ENCODE measurements at regions not wholly inside any gene's neighbourhood (a gene's known extent, or its start where the extent isn't known, plus 50 kb on each side); places are given as distances from the start of the nearest gene placed in this dataset.

DNA sequence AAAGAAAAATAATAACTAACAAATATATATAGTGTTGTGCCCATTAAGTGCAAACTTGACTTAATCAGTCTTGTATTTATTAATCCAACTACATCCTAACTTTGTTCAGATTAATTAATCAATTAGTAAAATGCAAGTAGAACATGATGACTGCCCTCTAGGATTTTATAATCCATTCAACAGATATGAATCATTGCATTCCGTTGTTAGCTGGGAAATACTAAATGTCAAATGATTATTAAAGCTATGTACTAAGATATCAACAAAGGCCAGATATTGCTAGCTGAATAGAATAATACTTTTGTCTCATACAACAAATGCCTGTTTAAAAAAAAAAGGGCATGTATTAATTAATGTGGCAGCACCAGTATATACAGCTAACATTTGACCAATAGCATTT lies 1366.3 kb downstream of the STIM2 start:
- no peak for DNase-seq (ENCODE audit: low read depth, low spot score)
- H3K36me3 ChIP-seq (ENCODE audit: insufficient read depth, insufficient read length, low read length): no peaks in the 10 kb centered on the region

DNA sequence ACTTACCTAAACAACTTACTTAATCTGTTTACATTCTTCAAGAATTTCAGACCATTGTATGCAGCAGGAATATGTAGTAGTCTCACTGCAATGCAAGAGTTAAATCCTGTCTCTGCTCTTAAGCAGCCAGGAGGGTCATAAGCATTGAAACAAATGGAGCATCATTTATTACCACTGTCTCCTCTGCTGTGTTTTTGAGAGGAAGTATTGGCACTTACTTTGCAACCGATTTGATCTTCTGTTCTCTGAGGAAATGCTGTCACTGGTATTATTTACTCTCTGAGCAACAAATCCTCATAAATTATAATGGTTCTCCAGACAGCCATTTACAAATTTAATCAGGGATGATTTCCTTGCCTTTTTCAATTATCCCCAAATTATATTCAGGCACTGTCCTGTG lies 1367.1 kb downstream of the STIM2 start:
- no peak for DNase-seq (ENCODE audit: low read depth, low spot score)
- H3K4me3 ChIP-seq (ENCODE audit: insufficient read length, low read depth): no peak overlapping the region
- H3K4me1 ChIP-seq (ENCODE audit: insufficient read depth, insufficient read length): no peaks in the 10 kb centered on the region
- no peak for TF ChIP-seq SUZ12 (IDR thresholded peaks at IDR 0.05; ENCODE audit: extremely low read depth, insufficient read depth, insufficient read length)
- TF ChIP-seq ZNF274 (IDR thresholded peaks at IDR 0.05; ENCODE audit: low read depth, low read length): no peak
- TF ChIP-seq YY1 (IDR thresholded peaks at IDR 0.05; ENCODE audit: insufficient read depth, insufficient read length): no peak
- H3K27me3 ChIP-seq (ENCODE audit: insufficient read depth, insufficient read length): no peaks in the 10 kb centered on the region
- H3K9ac ChIP-seq (ENCODE audit: insufficient read length, low read depth): no peak overlapping the region
- no peaks in the 10 kb centered on the region for H3K9me3 ChIP-seq (ENCODE audit: insufficient read depth, low read length)
- no peaks in the 10 kb centered on the region for H3K36me3 ChIP-seq (ENCODE audit: insufficient read depth, insufficient read length, low read length)

More for the DNA sequence above, 1366.3 kb downstream of the STIM2 start:
- Histone ChIP-seq H3K9ac (ENCODE audit: insufficient read length, low read depth) (no peak overlapping the region), H3K9me3 (ENCODE audit: insufficient read depth, low read length) (no peaks in the 10 kb centered on the region), H3K4me1 (ENCODE audit: insufficient read depth, insufficient read length) (no peaks in the 10 kb centered on the region), H3K27me3 (ENCODE audit: insufficient read depth, insufficient read length) (no peaks in the 10 kb centered on the region), H3K4me3 (ENCODE audit: insufficient read length, low read depth) (no peak overlapping the region)
- no peak for TF ChIP-seq YY1 (IDR thresholded peaks at IDR 0.05; ENCODE audit: insufficient read depth, insufficient read length)
- no peak for TF ChIP-seq SUZ12 (IDR thresholded peaks at IDR 0.05; ENCODE audit: extremely low read depth, insufficient read depth, insufficient read length)
- no peak for TF ChIP-seq ZNF274 (IDR thresholded peaks at IDR 0.05; ENCODE audit: low read depth, low read length)

- Histone ChIP-seq H3K4me3 (ENCODE audit: insufficient read length, low read depth) (no peak overlapping the region), H3K9ac (ENCODE audit: insufficient read length, low read depth) (no peak overlapping the region), H3K36me3 (ENCODE audit: insufficient read depth, insufficient read length, low read length) (no peaks in the 10 kb centered on the region), H3K27me3 (ENCODE audit: insufficient read depth, insufficient read length) (no peaks in the 10 kb centered on the region), H3K9me3 (ENCODE audit: insufficient read depth, low read length) (no peaks in the 10 kb centered on the region), H3K4me1 (ENCODE audit: insufficient read depth, insufficient read length) (no peaks in the 10 kb centered on the region)
- TF ChIP-seq YY1 (IDR thresholded peaks at IDR 0.05; ENCODE audit: insufficient read depth, insufficient read length) (no peak), ZNF274 (IDR thresholded peaks at IDR 0.05; ENCODE audit: low read depth, low read length) (no peak), SUZ12 (IDR thresholded peaks at IDR 0.05; ENCODE audit: extremely low read depth, insufficient read depth, insufficient read length) (no peak)
- DNase-seq (ENCODE audit: low read depth, low spot score): no peak
These were observed 1368.2 kb downstream of the STIM2 start for GRCh38 chr4:28228561-28229491.

DNA sequence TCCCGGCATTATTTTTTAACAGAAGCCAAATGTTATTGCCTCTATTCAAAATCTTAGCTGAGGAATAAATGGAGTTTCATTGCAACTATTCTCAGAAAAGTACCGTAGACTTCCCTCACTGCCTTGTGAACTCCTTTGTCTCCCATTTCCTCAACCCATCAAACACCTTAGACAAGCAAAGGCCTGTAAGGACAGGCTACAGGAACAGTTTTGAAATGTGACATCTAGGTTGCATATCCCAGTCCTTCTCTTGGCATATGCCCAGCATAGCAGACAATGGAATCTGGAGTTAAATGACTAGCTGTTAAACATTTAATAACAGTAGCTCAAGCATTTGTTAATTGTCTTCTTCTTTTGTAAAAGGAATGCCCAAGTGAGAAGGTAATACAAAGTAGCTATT lies 1371.7 kb downstream of the STIM2 start:
- Histone ChIP-seq H3K9me3 (ENCODE audit: insufficient read depth, low read length) (no peaks in the 10 kb centered on the region), H3K4me1 (ENCODE audit: insufficient read depth, insufficient read length) (no peaks in the 10 kb centered on the region), H3K9ac (ENCODE audit: insufficient read length, low read depth) (no peak overlapping the region), H3K4me3 (ENCODE audit: insufficient read length, low read depth) (no peak overlapping the region), H3K36me3 (ENCODE audit: insufficient read depth, insufficient read length, low read length) (no peaks in the 10 kb centered on the region), H3K27me3 (ENCODE audit: insufficient read depth, insufficient read length) (no peaks in the 10 kb centered on the region)
- TF ChIP-seq YY1 (IDR thresholded peaks at IDR 0.05; ENCODE audit: insufficient read depth, insufficient read length) (no peak), SUZ12 (IDR thresholded peaks at IDR 0.05; ENCODE audit: extremely low read depth, insufficient read depth, insufficient read length) (no peak), ZNF274 (IDR thresholded peaks at IDR 0.05; ENCODE audit: low read depth, low read length) (no peak)
- DNase-seq (ENCODE audit: low read depth, low spot score): no peak

GRCh38 chr4:28232951-28233350 lies 1372.3 kb downstream of the STIM2 start:
- Histone ChIP-seq H3K9ac (ENCODE audit: insufficient read length, low read depth) (no peak overlapping the region), H3K36me3 (ENCODE audit: insufficient read depth, insufficient read length, low read length) (no peaks in the 10 kb centered on the region), H3K27me3 (ENCODE audit: insufficient read depth, insufficient read length) (no peaks in the 10 kb centered on the region), H3K4me1 (ENCODE audit: insufficient read depth, insufficient read length) (no peaks in the 10 kb centered on the region), H3K4me3 (ENCODE audit: insufficient read length, low read depth) (no peak overlapping the region), H3K9me3 (ENCODE audit: insufficient read depth, low read length) (no peaks in the 10 kb centered on the region)
- TF ChIP-seq ZNF274 (IDR thresholded peaks at IDR 0.05; ENCODE audit: low read depth, low read length): no peak
- no peak for TF ChIP-seq YY1 (IDR thresholded peaks at IDR 0.05; ENCODE audit: insufficient read depth, insufficient read length)
- TF ChIP-seq SUZ12 (IDR thresholded peaks at IDR 0.05; ENCODE audit: extremely low read depth, insufficient read depth, insufficient read length): no peak
- no peak for DNase-seq (ENCODE audit: low read depth, low spot score)

DNA sequence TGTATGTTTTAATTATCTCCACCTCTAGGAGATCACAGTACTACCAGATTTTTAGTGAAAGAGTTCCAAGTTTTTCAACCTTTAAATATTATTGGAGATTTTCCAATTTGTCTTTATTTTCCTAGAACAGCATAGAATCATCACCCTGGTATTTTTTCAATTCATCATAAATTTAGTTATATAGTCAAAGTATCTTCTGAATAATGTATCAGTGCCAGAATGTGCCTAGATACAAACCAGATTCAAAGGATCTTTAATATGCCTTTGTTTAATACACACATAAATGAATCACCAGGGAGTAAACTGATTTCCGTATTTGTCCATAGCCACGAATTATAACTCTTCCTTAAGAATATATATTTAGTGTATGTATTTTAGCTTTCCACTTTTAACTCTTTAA lies 1373.1 kb downstream of the STIM2 start:
- TF ChIP-seq YY1 (IDR thresholded peaks at IDR 0.05; ENCODE audit: insufficient read depth, insufficient read length) (no peak), SUZ12 (IDR thresholded peaks at IDR 0.05; ENCODE audit: extremely low read depth, insufficient read depth, insufficient read length) (no peak), ZNF274 (IDR thresholded peaks at IDR 0.05; ENCODE audit: low read depth, low read length) (no peak)
- no peaks in the 10 kb centered on the region for H3K27me3 ChIP-seq (ENCODE audit: insufficient read depth, insufficient read length)
- H3K9me3 ChIP-seq (ENCODE audit: insufficient read depth, low read length): no peaks in the 10 kb centered on the region
- no peak overlapping the region for H3K4me3 ChIP-seq (ENCODE audit: insufficient read length, low read depth)
- no peaks in the 10 kb centered on the region for H3K4me1 ChIP-seq (ENCODE audit: insufficient read depth, insufficient read length)
- H3K36me3 ChIP-seq (ENCODE audit: insufficient read depth, insufficient read length, low read length): no peaks in the 10 kb centered on the region
- no peak for DNase-seq (ENCODE audit: low read depth, low spot score)
- H3K9ac ChIP-seq (ENCODE audit: insufficient read length, low read depth): no peak overlapping the region

- Histone ChIP-seq H3K27me3 (ENCODE audit: insufficient read depth, insufficient read length) (no peaks in the 10 kb centered on the region), H3K9me3 (ENCODE audit: insufficient read depth, low read length) (no peaks in the 10 kb centered on the region), H3K9ac (ENCODE audit: insufficient read length, low read depth) (no peak overlapping the region), H3K4me1 (ENCODE audit: insufficient read depth, insufficient read length) (no peaks in the 10 kb centered on the region), H3K36me3 (ENCODE audit: insufficient read depth, insufficient read length, low read length) (no peaks in the 10 kb centered on the region), H3K4me3 (ENCODE audit: insufficient read length, low read depth) (no peak overlapping the region)
- TF ChIP-seq YY1 (IDR thresholded peaks at IDR 0.05; ENCODE audit: insufficient read depth, insufficient read length) (no peak), ZNF274 (IDR thresholded peaks at IDR 0.05; ENCODE audit: low read depth, low read length) (no peak), SUZ12 (IDR thresholded peaks at IDR 0.05; ENCODE audit: extremely low read depth, insufficient read depth, insufficient read length) (no peak)
- no peak for DNase-seq (ENCODE audit: low read depth, low spot score)
These were observed 1378.2 kb downstream of the STIM2 start for GRCh38 chr4:28238876-28239275.

Data from NT2/D1 (cell line).